H1 (cell line): ENCODE measurements at regions not wholly inside any gene's neighbourhood (a gene's known extent, or its start where the extent isn't known, plus 50 kb on each side); places are given as distances from the start of the nearest gene placed in this dataset.

Experiments
- CHD2 ChIP-seq: IDR thresholded peaks from 2 replicates; pipeline ENCODE4 v1.6.1; 2012; ENCODE audit warnings: low read length, improper control_type of control experiment
- CREB1 ChIP-seq: IDR thresholded peaks from 2 replicates; pipeline ENCODE4 v1.6.1; 2012; ENCODE audit warnings: inconsistent platforms
- GTF2F1 ChIP-seq: IDR thresholded peaks from 2 replicates; pipeline ENCODE4 v1.6.1; 2012; ENCODE audit warnings: low read depth, low read length, improper control_type of control experiment, borderline replicate concordance
- MAX ChIP-seq: IDR thresholded peaks from 2 replicates; pipeline ENCODE4 v1.6.1; 2012; ENCODE audit warnings: inconsistent platforms
- NANOG ChIP-seq: IDR thresholded peaks from 2 replicates; pipeline ENCODE4 v1.6.1; 2011; ENCODE audit warnings: low read length, low read depth, mild to moderate bottlenecking, inconsistent platforms; ENCODE audit not compliant: insufficient read depth, poor library complexity, severe bottlenecking

GRCh38 chr5:159749146-159749545, 167.1 kb upstream of the ADRA1B start (continued):
- TF ChIP-seq CHD2 = no peak
- TF ChIP-seq NANOG = no peak
- no peak for TF ChIP-seq GTF2F1
- TF ChIP-seq CREB1 = no peak
- TF ChIP-seq MAX = no peak
